Right lobe of liver (tissue), 6 donors: ENCODE measurements at regions not wholly inside any gene's neighbourhood (a gene's known extent, or its start where the extent isn't known, plus 50 kb on each side); places are given as distances from the start of the nearest gene placed in this dataset.

Source experiments
- ATAC-seq, 4 donors: fragments of 200-7000 bp; cut with Tn5 transposase; one replicate each; pipeline ENCODE4 v1.9.1; 2020; ENCODE audit warnings: mild to moderate bottlenecking in 4 of 4, moderate library complexity in 4 of 4
- DNase-seq, 3 donors: peaks; one replicate each; pipeline ENCODE4 v3.0.0-alpha.2; 2020
- H3K27ac ChIP-seq, 3 donors: fragments of 200-600 bp; one replicate each; pipeline ENCODE4 v1.8.0; 2022
- H3K27me3 ChIP-seq, 2 donors: fragments of 200-600 bp; one replicate each; pipeline ENCODE4 v1.8.0; 2022
- H3K36me3 ChIP-seq, 4 donors: fragments of 200-600 bp; sonication (generic) in 1 of 4; one replicate each; pipeline versions ENCODE4 v1.5.1 to v1.8.0; 2017 to 2022; ENCODE audit warnings: control low read depth in 1 of 4
- H3K4me1 ChIP-seq, 4 donors: fragments of 200-600 bp; sonication (generic) in 1 of 4; one replicate each; pipeline versions ENCODE4 v1.5.1 to v1.8.0; 2017 to 2022; ENCODE audit warnings: control low read depth in 1 of 4
- H3K4me3 ChIP-seq, 3 donors: fragments of 200-600 bp; one replicate each; pipeline ENCODE4 v1.8.0; 2022
- H3K9me3 ChIP-seq, 4 donors: fragments of 200-600 bp; sonication (generic) in 1 of 4; one replicate each; pipeline versions ENCODE4 v1.5.1 to v1.8.0; 2017 to 2022; ENCODE audit warnings: control low read depth in 1 of 4
- POLR2A ChIP-seq: fragments of 450-650 bp; IDR thresholded peaks from one replicate; pipeline ENCODE4 v1.6.1; 2017; ENCODE audit warnings: antibody characterized with exemption, mild to moderate bottlenecking
- WGBS: methylation state at CpG from one replicate; pipeline ENCODE4 v1.1.6; 2018; ENCODE audit warnings: low coverage, low lambda C conversion rate; ENCODE audit not compliant: insufficient coverage; ENCODE audit errors: missing lambda C conversion rate; 5-methylcytosine and 5-hydroxymethylcytosine counted together
- intact Hi-C, 2 donors: fragments of 100-400 bp; cut with DNase I; formaldehyde crosslinking; loops; one replicate each; pipeline versions ENCODE4 v1.11.2 to v1.14.1; 2022
- TF ChIP-seq, protein P1 (sequence below), 4 donors: fragments of 200-600 bp in 3 of 4; fragments of 450-650 bp in 1 of 4; IDR thresholded peaks; one replicate each; pipeline versions ENCODE4 v1.5.1 to v1.8.0; 2016 to 2022; ENCODE audit warnings: antibody characterized with exemption in 4 of 4, mild to moderate bottlenecking in 2 of 4
- donor health status: DM: no; HTN: yes; CAD: no.
- donor health status: DM: no; HTN: no; CAD: no.
- donor health status: DM: no; HTN: no; CAD: no.
- donor health status: DM: no; HTN: yes; CAD: no.
- donor health status: DM: no; HTN: yes; CAD: no.

DNA sequence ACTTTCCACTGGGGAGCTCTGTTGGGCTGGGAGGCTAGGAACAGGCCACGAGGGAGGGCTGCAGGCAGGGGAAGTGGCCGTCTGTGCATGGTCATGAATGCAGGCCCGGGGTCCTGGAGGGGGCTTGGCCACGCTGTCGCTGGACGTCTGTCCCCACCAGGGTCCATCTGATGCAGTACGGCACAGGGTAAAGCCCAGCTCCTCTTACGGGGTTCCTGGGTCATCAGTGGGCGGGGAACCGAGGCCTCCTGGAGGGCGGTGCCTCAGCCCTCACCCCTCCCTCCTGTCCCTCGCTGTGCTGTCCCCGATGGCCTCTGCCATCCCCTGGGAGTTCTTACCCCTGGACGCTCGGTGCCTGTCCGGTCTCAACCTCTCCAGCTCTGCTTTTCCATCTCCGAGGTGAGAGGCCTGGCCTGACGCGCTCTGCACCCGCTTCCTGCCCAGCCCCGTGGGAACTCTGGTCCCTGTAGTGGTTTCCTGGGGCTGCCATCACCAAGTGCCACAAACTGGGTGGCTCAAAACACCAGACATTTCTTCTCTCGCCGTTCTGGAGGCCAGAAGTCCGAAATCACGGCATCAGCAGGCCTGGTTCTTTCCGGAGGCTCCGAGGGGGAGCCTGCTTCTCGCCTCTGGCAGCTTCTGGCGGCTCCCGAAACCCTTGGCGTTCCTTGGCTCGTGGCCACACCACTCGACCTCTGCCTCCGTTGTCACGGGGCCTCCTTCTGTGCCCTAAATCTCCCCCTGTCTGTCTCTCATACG, 182.8 kb downstream of the SEC14L1 start:
- Histone ChIP-seq H3K27ac (peak overlapping the region; percentile 84 to 95 (median 95)), H3K27me3 (no peaks in the 10 kb centered on the region), H3K36me3 (no peaks in the 10 kb centered on the region), H3K4me3 (no peak overlapping the region), H3K9me3 (no peaks in the 10 kb centered on the region), H3K4me1 (peaks cover 0 to 48% (median 28%) of the 10 kb centered on the region in 4 donors)
- ATAC-seq, result no peak
- 73% methylated on average over 23 of the region's 36 CpGs for WGBS
- TF ChIP-seq POLR2A, result no peak
- TF ChIP-seq, protein P1, sequence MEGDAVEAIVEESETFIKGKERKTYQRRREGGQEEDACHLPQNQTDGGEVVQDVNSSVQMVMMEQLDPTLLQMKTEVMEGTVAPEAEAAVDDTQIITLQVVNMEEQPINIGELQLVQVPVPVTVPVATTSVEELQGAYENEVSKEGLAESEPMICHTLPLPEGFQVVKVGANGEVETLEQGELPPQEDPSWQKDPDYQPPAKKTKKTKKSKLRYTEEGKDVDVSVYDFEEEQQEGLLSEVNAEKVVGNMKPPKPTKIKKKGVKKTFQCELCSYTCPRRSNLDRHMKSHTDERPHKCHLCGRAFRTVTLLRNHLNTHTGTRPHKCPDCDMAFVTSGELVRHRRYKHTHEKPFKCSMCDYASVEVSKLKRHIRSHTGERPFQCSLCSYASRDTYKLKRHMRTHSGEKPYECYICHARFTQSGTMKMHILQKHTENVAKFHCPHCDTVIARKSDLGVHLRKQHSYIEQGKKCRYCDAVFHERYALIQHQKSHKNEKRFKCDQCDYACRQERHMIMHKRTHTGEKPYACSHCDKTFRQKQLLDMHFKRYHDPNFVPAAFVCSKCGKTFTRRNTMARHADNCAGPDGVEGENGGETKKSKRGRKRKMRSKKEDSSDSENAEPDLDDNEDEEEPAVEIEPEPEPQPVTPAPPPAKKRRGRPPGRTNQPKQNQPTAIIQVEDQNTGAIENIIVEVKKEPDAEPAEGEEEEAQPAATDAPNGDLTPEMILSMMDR (IDR thresholded peaks at IDR 0.05), result no peak
- DNase-seq, result peak; percentile 37 to 59 (median 52)
- intact Hi-C loops, result no loop called here

DNA sequence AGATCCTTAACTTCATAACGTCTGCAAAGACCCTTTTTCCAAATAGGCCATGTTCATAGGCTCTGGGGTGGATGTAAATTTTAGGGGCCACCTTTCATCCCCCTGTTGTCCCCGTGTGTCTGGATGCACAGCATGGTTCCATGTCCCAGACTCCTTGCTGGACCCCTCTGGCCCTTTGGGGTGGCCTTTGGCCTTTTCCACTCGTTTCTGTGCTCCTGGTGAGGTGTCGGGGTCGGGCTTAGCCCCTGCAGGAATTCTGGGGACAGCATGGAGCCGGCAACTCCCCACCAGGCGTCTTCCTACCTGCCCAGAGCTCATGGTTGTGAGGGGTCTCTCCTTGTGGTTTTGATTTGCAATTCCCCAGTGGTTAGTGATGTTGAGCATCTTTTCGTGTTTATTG, 183.5 kb downstream of the SEC14L1 start:
- no peak for ATAC-seq
- H3K36me3 ChIP-seq, result no peaks in the 10 kb centered on the region

DNA sequence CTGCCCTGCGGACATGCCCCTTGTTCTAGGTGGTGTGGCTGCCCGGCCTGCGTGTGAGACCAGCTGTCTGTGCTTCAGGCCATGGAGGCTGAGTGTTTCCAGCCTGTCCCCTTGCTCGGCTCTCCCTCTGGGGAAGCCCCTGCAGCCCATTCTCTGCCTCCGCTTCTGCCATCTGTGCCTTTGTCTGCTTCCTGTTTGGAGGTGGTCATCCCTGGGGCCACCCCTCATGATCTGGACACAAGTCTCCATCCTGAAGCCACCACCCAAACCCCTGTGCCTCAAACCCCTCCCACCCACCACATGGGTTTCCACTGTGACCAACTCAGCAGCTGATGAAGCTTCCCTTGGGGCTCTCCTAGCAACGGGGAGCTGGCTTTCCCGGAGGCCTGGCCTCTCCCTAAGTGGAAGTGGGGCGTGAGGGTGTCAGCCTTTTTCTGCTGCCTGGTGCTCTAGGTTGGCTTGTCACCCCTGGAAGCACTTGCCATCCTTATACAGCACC, 184.9 kb downstream of the SEC14L1 start:
- H3K36me3 ChIP-seq, result no peaks in the 10 kb centered on the region
- 56% methylated on average over 2 of the region's 8 CpGs for WGBS
- no peak overlapping the region for H3K4me3 ChIP-seq
- TF ChIP-seq, protein P1 (IDR thresholded peaks at IDR 0.05), result no peak
- no peak for TF ChIP-seq POLR2A
- H3K9me3 ChIP-seq, result no peaks in the 10 kb centered on the region
- DNase-seq, result no peak
- intact Hi-C loops, result no loop called here
- ATAC-seq, result no peak
- peaks cover 0 to 60% (median 30%) of the 10 kb centered on the region in 4 donors for H3K4me1 ChIP-seq
- H3K27ac ChIP-seq, result peak overlapping the region; percentile 66 to 95 (median 80)
- no peaks in the 10 kb centered on the region for H3K27me3 ChIP-seq

More for the DNA sequence above, 183.5 kb downstream of the SEC14L1 start:
- TF ChIP-seq, protein P1 (IDR thresholded peaks at IDR 0.05), result no peak
- TF ChIP-seq POLR2A, result no peak
- WGBS, result 80% methylated on average over 2 of the region's 8 CpGs
- Histone ChIP-seq H3K4me1 (peaks cover 0 to 55% (median 30%) of the 10 kb centered on the region in 4 donors), H3K4me3 (no peak overlapping the region), H3K27me3 (no peaks in the 10 kb centered on the region), H3K27ac (peak overlapping the region; percentile 84 to 95 (median 95)), H3K9me3 (no peaks in the 10 kb centered on the region)
- DNase-seq, result peak in 2 of 3 donors; percentile 41 to 43
- intact Hi-C loops, result no loop called here

DNA sequence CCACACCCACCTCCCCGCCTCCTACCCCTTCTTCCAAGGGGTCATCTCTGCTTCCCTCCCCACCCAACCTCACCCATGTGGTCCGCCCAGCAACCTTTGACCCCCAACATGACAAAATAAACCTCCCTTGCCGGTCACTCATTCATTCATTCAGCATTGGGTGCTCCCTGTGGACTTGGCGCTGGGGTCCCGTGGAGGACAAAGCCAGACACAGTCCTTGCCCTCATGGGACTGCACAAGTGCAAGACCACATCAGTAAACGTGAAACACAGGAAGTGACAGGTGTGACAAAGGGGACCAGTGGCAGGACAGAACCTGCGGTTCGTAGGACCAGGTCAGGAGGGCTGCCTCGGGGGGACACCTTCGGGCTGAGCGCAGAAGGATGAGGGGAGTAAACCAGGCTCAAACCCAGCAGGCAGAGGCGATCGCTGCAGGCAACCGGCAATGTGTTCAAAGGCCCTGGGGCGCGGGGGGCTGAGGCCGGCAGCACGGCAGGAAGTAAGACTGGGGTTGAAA, 185.4 kb downstream of the SEC14L1 start:
- DNase-seq (peak in 2 of 3 donors; percentile 49 to 51), ATAC-seq (no peak)
- intact Hi-C loops, result no loop called here
- H3K9me3 ChIP-seq, result no peaks in the 10 kb centered on the region
- no peaks in the 10 kb centered on the region for H3K36me3 ChIP-seq
- peaks cover 0 to 63% (median 30%) of the 10 kb centered on the region in 4 donors for H3K4me1 ChIP-seq
- 65% methylated on average over 9 of the region's 18 CpGs for WGBS
- H3K4me3 ChIP-seq, result no peak overlapping the region
- no peaks in the 10 kb centered on the region for H3K27me3 ChIP-seq
- H3K27ac ChIP-seq, result peak overlapping the region; percentile 78 to 95 (median 80)
- TF ChIP-seq, protein P1 (IDR thresholded peaks at IDR 0.05), result no peak
- no peak for TF ChIP-seq POLR2A
